Putamen (tissue), 1 donor: ENCODE measurements at regions not wholly inside any gene's neighbourhood (a gene's known extent, or its start where the extent isn't known, plus 50 kb on each side); places are given as distances from the start of the nearest gene placed in this dataset.

Experiments
- DNase-seq: peaks from one replicate; pipeline ENCODE4 v3.0.0-alpha.2; 2016; ENCODE audit warnings: low spot score

GRCh38 chr10:65500716-65501115, 1425.1 kb upstream of the LRRTM3 start:
- no peak for DNase-seq

GRCh38 chr10:65501259-65501658, 1424.6 kb upstream of the LRRTM3 start:
- DNase-seq, result no peak

GRCh38 chr10:65518379-65518778, 1407.5 kb upstream of the LRRTM3 start:
- no peak for DNase-seq

GRCh38 chr10:65528986-65529385, 1396.8 kb upstream of the LRRTM3 start:
- DNase-seq, result no peak

GRCh38 chr10:65531545-65531944, 1394.3 kb upstream of the LRRTM3 start:
- DNase-seq, result no peak

GRCh38 chr10:65534771-65535170, 1391.1 kb upstream of the LRRTM3 start:
- DNase-seq, result no peak

GRCh38 chr10:65544756-65545155, 1381.1 kb upstream of the LRRTM3 start:
- DNase-seq, result no peak

GRCh38 chr10:65548001-65548400, 1377.8 kb upstream of the LRRTM3 start:
- no peak for DNase-seq

GRCh38 chr10:65550761-65551160, 1375.1 kb upstream of the LRRTM3 start:
- DNase-seq, result no peak

- no peak for DNase-seq
These were observed 1370.6 kb upstream of the LRRTM3 start for GRCh38 chr10:65555192-65555591.

GRCh38 chr10:65556006-65556405, 1369.8 kb upstream of the LRRTM3 start:
- DNase-seq, result no peak

- DNase-seq, result no peak
These were observed 1366.5 kb upstream of the LRRTM3 start for GRCh38 chr10:65559369-65559768.

GRCh38 chr10:65565246-65565645, 1360.6 kb upstream of the LRRTM3 start:
- no peak for DNase-seq

- no peak for DNase-seq
These were observed 1358.9 kb upstream of the LRRTM3 start for GRCh38 chr10:65566906-65567305.

GRCh38 chr10:65570143-65571010, 1355.5 kb upstream of the LRRTM3 start:
- no peak for DNase-seq

- no peak for DNase-seq
These were observed 1354.7 kb upstream of the LRRTM3 start for GRCh38 chr10:65571011-65571570.

GRCh38 chr10:65581426-65582026, 1344.3 kb upstream of the LRRTM3 start:
- DNase-seq, result no peak

- DNase-seq, result no peak
These were observed 1323.5 kb upstream of the LRRTM3 start for GRCh38 chr10:65602182-65602865.

- DNase-seq, result no peak
These were observed 1314.2 kb upstream of the LRRTM3 start for GRCh38 chr10:65611592-65611991.

- DNase-seq, result no peak
These were observed 1310.8 kb upstream of the LRRTM3 start for GRCh38 chr10:65614956-65615565.

GRCh38 chr10:65618126-65618525, 1307.7 kb upstream of the LRRTM3 start:
- no peak for DNase-seq

GRCh38 chr10:65620404-65621048, 1305.3 kb upstream of the LRRTM3 start:
- no peak for DNase-seq
